AML-193 (cell line): ENCODE measurements at regions not wholly inside any gene's neighbourhood (a gene's known extent, or its start where the extent isn't known, plus 50 kb on each side); places are given as distances from the start of the nearest gene placed in this dataset.
"Not testable (repeated sequence)": the region's sequence is repeated elsewhere in the genome, so short reads cannot be mapped to it uniquely, and the experiment has no call there.

Experiments
- DNase-seq, 2 experiments: peaks; one replicate each; lab custom pipeline; 2025; lab: John Stamatoyannopoulos, UW

- no peak for DNase-seq
These were observed 975.8 kb downstream of the C4orf33 start for GRCh38 chr4:130071746-130072145.

GRCh38 chr4:130073145-130073790 lies 977.3 kb downstream of the C4orf33 start:
- no peak for DNase-seq

GRCh38 chr4:130074096-130074495 lies 978.1 kb downstream of the C4orf33 start:
- DNase-seq: no peak

GRCh38 chr4:130077275-130077674 lies 981.3 kb downstream of the C4orf33 start:
- DNase-seq: no peak

GRCh38 chr4:130079027-130079426 lies 983.1 kb downstream of the C4orf33 start:
- DNase-seq: not testable (repeated sequence)

- DNase-seq: no peak
These were observed 985.0 kb downstream of the C4orf33 start for GRCh38 chr4:130080872-130081451.

DNA sequence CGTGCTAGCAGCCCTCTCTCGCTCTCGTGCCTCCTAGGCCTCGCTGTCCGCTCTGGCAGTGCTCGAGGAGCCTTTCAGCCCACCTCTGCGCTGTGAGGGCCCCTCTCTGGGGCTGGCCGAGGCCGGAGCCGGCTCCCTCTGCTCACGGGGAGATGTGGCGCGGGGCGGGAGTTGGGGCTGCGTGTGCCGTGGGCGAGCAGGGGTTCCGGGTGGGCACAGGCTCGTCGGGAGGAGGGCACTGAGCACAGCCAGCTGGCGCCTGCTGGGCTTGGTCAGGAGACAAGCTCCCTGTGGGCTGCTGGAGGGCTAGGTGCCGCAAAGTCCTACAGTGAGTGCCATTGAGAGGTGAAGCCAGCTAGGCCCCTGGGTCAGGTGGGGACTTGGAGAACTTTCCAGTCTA lies 994.5 kb downstream of the C4orf33 start:
- DNase-seq: no peak

- DNase-seq: no peak
These were observed 996.4 kb downstream of the C4orf33 start for GRCh38 chr4:130092187-130093015.

- no peak for DNase-seq
These were observed 1003.2 kb downstream of the C4orf33 start for GRCh38 chr4:130099105-130099504.

DNA sequence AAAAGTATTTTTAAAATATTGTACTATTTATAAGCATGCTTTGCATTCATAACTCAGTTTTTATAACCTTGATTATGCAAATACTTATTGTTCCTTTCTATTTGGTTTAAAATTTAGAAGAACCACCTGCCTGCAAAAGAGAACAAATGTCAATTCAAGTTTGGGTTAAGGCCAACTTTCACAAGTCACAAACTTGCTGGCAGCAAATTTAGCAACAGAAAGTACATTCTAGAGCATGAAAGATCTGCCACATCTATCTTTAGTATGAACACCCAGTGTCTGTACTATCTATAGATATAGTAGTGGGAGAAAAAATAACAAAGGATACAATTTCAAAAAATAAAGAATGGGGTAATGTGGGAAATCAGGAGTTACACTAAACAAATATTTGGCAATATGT lies 1014.2 kb downstream of the C4orf33 start:
- no peak for DNase-seq

DNA sequence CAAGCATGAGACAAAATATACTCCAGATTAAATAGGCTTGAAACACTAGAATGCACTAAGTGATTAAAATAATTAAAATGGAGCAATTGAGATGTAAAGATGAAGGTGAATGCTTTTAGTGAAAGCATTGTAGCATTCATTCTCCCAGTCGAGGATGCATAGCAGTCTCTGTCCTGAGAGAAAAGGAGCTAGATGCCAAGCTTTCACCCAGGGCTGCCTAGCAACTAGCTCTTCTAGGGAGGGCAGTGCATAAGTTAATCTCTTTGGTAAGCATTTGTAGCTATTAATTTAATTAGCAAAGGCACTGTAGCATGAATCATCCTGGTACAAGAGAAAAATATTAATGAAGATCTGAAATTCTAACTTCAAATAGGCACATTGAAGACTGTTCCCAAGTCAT lies 1014.8 kb downstream of the C4orf33 start:
- DNase-seq: no peak

DNA sequence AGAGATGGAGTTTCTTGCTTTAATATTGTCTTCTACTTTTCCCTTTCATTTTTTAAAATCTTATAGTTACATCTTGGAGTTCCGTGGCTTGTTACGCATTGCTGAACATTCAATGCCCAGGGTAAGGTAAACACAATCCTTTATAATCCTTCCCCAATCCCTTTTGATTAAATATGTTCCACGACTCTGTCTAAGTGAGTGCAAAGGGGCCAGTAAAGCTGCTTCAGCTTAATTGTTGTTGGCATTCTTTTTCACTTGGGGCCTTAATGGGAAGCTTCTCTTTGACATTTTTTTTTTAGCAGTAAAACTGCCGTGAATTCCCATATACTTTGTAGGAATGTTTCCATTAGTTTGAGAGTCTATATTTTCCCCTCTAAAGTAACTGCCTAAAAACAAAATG lies 1028.1 kb downstream of the C4orf33 start:
- DNase-seq: no peak

- no peak for DNase-seq
These were observed 1029.5 kb downstream of the C4orf33 start for GRCh38 chr4:130125467-130125866.

- no peak for DNase-seq
These were observed 1031.3 kb downstream of the C4orf33 start for GRCh38 chr4:130127297-130127696.

DNA sequence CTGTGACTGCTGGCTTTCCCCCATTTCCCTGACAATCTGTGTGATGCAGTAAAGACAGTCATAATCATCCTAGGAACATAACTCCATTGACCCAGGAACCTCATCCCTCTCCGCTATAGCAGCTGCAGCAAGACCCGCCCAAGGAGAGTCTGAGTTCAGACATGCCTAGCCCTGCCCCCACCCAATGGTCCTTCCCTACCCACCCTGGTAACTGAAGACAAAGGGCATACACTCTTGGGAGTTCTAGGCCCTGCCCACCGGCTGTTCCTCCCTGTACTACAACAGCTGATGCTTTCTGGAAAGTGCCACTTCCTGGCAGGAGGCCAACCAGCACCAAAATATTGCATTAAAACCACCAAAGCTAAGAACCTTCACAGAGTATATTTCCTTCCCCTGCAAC lies 1035.6 kb downstream of the C4orf33 start:
- DNase-seq: no peak

DNA sequence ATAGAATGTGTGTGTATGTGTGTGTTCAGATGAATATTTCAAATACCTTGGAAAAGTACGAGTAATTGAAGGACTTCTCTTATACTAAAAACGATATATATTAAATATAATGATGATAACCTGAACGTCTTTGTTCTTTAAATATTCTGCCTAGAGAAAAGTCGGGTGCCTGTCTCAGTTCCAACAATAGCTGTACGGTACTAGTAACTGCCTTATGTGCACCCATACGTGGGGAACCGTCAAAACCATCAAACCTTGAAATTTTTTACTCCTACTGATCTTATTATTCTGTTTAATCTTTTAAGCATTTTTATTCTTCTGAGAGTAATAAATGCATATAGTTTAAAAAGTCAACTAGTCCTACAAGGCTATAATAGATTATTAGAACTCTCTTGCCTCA lies 1045.7 kb downstream of the C4orf33 start:
- no peak for DNase-seq

DNA sequence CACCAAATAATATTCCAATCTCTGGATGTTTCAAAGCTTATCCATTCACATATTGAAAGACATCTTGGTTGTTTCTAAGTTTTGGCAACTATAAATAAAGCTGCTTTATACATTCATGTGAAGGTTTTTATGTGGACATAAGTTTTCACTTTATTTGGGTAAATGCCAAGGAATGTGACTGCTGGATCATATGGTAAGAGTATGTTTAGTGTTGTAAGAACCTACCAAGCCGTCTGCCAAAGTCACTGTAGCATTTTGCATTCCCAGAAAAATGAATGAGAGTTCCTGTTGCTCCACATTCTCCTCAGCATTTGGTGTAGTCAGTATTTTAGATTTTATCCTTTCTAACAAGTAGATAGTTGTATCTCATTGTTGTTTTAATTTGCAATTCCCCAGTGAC lies 1047.7 kb downstream of the C4orf33 start:
- no peak for DNase-seq

DNA sequence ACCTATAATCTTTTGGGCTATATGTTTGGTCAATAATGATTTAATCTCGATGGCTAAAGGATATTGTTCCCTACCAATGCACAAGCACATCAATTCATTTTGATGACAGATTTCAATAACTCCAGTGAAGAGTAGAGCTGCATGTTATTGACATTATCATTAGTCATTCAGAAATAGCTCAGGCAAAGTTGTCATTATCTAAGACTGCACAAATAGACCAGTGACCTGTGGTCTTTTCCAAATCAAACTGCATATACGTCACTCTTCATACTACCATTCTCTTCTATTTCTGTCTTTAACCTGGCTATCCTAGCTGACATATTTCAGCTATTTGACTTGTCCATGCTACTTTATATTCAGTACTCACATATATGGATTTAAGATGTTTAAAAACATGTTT lies 1050.8 kb downstream of the C4orf33 start:
- no peak for DNase-seq

GRCh38 chr4:130147641-130148040 lies 1051.7 kb downstream of the C4orf33 start:
- no peak for DNase-seq

DNA sequence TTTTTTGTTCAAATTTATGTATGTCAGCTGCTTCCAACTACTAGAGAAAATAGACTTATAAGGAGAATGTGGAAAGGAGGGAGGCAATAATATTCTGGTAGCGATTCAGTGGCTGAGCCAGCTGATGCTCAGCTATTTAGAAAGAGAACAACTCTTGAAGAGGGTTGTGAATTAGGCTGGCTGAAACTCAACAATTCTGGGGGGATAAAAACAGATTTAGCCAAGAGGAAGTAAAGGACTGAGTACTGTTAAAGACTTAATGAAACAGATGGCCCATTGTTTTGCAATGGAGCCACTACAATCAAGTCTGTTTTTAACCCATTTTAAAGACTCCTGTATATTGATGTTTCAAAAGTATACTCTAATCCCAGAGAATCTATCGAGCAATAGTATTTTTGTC lies 1058.9 kb downstream of the C4orf33 start:
- no peak for DNase-seq

DNA sequence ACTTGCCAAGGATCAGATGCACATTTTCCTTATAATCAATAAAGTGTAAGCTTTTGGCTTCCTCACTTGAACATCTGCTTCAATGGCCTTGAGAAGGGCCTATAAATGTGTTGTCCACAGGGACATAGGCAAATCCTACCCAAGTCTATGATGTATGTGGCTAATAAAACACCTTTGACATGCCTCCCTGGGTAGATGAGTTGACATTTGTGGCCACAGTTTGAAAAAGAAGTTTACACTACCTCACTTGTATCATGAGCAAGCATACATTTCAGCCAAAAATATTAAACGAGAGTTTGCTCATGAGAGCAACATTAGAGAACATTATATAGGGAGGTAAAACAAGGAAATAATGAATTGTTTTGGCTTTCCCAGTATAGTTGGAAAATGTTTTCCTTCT lies 1067.7 kb downstream of the C4orf33 start:
- DNase-seq: no peak

DNA sequence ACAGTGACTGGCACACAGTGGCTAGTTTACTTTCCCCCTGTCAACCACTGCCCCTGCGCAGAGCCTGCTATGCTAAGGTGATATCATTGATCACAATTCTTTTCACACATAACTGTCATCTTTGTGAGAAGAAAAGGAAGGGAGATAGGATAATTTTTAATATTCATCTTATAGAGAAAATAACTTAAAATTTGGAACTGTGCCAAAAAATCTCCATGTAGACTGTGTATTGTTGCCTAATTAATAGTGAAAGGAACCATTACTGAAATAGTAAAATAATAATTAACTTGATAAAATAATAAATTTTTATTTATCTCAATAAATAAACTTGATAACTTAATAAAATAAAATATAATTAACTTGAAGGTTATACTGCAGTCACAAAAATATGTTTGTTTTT lies 1069.4 kb downstream of the C4orf33 start:
- DNase-seq: no peak

GRCh38 chr4:130172156-130172555 lies 1076.2 kb downstream of the C4orf33 start:
- DNase-seq: no peak
